ENCODE measurements at regions not wholly inside any gene's neighbourhood (a gene's known extent, or its start where the extent isn't known, plus 50 kb on each side); places are given as distances from the start of the nearest gene placed in this dataset.

DNA sequence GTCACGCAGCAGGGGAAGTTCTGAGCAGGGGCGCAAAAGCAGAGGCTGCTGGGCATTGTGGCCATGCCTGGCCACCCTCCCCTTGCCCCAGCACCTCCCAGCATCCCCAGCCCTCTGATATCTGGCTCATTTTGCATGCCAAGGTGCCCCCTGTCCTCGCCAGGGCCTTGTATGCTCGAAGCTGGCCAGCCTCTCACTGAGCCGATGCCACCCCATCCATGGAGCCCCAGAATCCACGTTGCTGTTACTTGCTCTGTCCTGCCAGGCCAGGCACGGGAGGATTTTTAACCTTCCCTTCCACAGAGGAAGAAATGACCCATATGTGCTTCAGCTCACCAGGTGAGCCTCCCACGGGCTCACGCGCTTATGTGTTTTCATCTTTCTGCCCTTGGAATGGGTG lies 413.4 kb downstream of the BCL11B start:
- no peaks in the 10 kb centered on the region for H3K4me1 ChIP-seq (ENCODE audit: insufficient read depth, poor library complexity, severe bottlenecking)
- TF ChIP-seq, protein P1, sequence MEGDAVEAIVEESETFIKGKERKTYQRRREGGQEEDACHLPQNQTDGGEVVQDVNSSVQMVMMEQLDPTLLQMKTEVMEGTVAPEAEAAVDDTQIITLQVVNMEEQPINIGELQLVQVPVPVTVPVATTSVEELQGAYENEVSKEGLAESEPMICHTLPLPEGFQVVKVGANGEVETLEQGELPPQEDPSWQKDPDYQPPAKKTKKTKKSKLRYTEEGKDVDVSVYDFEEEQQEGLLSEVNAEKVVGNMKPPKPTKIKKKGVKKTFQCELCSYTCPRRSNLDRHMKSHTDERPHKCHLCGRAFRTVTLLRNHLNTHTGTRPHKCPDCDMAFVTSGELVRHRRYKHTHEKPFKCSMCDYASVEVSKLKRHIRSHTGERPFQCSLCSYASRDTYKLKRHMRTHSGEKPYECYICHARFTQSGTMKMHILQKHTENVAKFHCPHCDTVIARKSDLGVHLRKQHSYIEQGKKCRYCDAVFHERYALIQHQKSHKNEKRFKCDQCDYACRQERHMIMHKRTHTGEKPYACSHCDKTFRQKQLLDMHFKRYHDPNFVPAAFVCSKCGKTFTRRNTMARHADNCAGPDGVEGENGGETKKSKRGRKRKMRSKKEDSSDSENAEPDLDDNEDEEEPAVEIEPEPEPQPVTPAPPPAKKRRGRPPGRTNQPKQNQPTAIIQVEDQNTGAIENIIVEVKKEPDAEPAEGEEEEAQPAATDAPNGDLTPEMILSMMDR (IDR thresholded peaks at IDR 0.05; ENCODE audit: poor library complexity, severe bottlenecking), result no peak
- H3K27me3 ChIP-seq (ENCODE audit: insufficient read depth, poor library complexity, severe bottlenecking), result no peaks in the 10 kb centered on the region
- ATAC-seq (ENCODE audit: low read depth) (no peak; the same call in 2 of the 3 replicates), DNase-seq (ENCODE audit: low spot score) (no peak)
- no peak overlapping the region for H3K27ac ChIP-seq (ENCODE audit: poor library complexity, severe bottlenecking)
- H3K9me3 ChIP-seq (ENCODE audit: severe bottlenecking), result no peaks in the 10 kb centered on the region
- H3K4me3 ChIP-seq (ENCODE audit: severe bottlenecking), result no peak overlapping the region
- no peaks in the 10 kb centered on the region for H3K36me3 ChIP-seq (ENCODE audit: low read depth)

DNA sequence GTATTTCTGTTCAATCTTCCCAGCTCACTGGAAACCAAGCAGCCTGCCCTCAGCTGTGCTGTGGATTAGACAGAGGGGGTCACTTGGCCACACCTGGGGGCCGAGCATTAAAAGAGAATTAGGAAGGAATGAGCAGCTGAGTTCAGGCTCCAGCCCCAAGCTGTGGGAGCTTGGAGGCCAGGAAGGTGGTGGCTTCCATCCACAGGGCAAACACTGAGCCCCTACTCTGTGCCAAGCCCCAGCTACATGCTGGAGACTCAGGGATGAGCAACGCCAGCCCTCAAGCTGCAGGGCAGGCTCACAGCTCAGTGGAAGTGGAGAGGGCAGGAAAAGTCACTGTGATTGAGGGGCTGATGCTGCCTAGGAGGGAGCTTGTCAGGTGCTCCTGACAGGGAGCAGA lies 412.7 kb downstream of the BCL11B start:
- Histone ChIP-seq H3K36me3 (ENCODE audit: low read depth) (no peaks in the 10 kb centered on the region), H3K9me3 (ENCODE audit: severe bottlenecking) (no peaks in the 10 kb centered on the region), H3K4me1 (ENCODE audit: insufficient read depth, poor library complexity, severe bottlenecking) (no peaks in the 10 kb centered on the region), H3K27me3 (ENCODE audit: insufficient read depth, poor library complexity, severe bottlenecking) (no peaks in the 10 kb centered on the region), H3K4me3 (ENCODE audit: severe bottlenecking) (no peak overlapping the region), H3K27ac (ENCODE audit: poor library complexity, severe bottlenecking) (no peak overlapping the region)
- DNase-seq (ENCODE audit: low spot score) (no peak), ATAC-seq (ENCODE audit: low read depth) (no peak)
- TF ChIP-seq, protein P1 (IDR thresholded peaks at IDR 0.05; ENCODE audit: poor library complexity, severe bottlenecking), result no peak

DNA sequence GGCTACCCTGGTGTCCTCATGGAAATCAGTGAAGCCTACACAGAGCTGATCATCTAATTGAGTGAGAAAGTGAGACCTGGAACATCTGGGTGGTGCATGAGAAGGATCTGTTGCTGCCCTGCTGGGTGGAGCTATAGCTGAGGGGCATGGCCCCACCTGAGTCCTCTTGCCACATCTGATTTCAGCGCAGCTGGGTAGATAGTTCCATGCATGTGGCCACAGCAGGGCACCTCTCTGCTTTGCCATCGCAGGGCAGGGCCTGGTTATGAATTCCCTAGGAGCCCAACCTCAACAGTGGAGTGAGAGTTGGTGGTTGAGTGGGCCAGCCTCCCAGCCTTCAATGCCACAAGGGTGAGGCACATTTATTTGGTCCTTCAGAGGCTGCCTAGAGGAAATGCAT lies 407.8 kb downstream of the BCL11B start:
- ATAC-seq (ENCODE audit: low read depth) (no peak), DNase-seq (ENCODE audit: low spot score) (no peak)
- no peaks in the 10 kb centered on the region for H3K27me3 ChIP-seq (ENCODE audit: insufficient read depth, poor library complexity, severe bottlenecking)
- H3K4me1 ChIP-seq (ENCODE audit: insufficient read depth, poor library complexity, severe bottlenecking), result no peaks in the 10 kb centered on the region
- no peak overlapping the region for H3K4me3 ChIP-seq (ENCODE audit: severe bottlenecking)
- no peaks in the 10 kb centered on the region for H3K36me3 ChIP-seq (ENCODE audit: low read depth)
- H3K9me3 ChIP-seq (ENCODE audit: severe bottlenecking), result no peaks in the 10 kb centered on the region
- TF ChIP-seq, protein P1 (IDR thresholded peaks at IDR 0.05; ENCODE audit: poor library complexity, severe bottlenecking), result no peak
- no peak overlapping the region for H3K27ac ChIP-seq (ENCODE audit: poor library complexity, severe bottlenecking)

DNA sequence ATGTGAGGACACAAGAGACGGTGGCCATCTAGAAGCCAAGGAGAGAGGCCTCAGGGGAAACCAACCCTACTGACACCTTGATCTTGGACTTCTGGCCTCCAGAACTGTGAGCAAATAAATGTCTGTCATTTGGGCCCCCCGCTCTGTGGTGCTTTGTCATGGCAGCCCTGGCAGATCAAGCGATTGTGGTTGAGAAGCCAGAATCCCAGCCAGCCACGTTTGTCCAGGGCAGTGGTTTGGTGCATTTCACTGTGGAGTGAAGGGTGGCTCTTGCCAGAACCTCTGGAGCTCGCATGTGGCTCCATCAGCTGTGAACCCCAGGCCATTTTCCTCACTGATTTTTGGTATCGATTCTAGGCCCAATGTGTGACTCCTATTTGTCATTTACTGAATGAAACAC lies 404.9 kb downstream of the BCL11B start:
- Histone ChIP-seq H3K4me1 (ENCODE audit: insufficient read depth, poor library complexity, severe bottlenecking) (no peaks in the 10 kb centered on the region), H3K27ac (ENCODE audit: poor library complexity, severe bottlenecking) (no peak overlapping the region), H3K4me3 (ENCODE audit: severe bottlenecking) (no peak overlapping the region), H3K36me3 (ENCODE audit: low read depth) (no peaks in the 10 kb centered on the region), H3K9me3 (ENCODE audit: severe bottlenecking) (no peaks in the 10 kb centered on the region), H3K27me3 (ENCODE audit: insufficient read depth, poor library complexity, severe bottlenecking) (no peaks in the 10 kb centered on the region)
- TF ChIP-seq, protein P1 (IDR thresholded peaks at IDR 0.05; ENCODE audit: poor library complexity, severe bottlenecking), result no peak
- no peak for ATAC-seq (ENCODE audit: low read depth)
- no peak for DNase-seq (ENCODE audit: low spot score)

DNA sequence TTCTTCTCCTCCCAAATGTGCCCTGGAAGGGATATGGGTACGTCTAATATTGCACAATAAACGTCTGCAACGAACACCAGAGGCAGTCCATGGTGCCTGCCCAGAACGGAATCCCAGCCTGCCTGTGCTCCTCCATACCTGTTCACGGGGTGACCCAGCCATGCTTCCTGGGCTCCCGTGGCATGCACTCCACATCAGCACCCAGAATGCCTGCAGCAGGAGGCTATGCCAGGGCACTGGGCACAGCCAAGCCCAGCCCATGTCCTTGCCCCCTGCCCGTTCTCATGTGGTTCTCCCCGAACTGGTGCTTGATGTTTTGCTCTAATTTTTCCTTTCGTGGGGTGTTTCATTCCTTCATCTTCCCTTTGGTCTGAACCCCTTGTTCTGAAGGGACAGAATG lies 404.3 kb downstream of the BCL11B start:
- Histone ChIP-seq H3K27me3 (ENCODE audit: insufficient read depth, poor library complexity, severe bottlenecking) (no peaks in the 10 kb centered on the region), H3K27ac (ENCODE audit: poor library complexity, severe bottlenecking) (no peak overlapping the region), H3K4me3 (ENCODE audit: severe bottlenecking) (no peak overlapping the region), H3K4me1 (ENCODE audit: insufficient read depth, poor library complexity, severe bottlenecking) (no peaks in the 10 kb centered on the region), H3K9me3 (ENCODE audit: severe bottlenecking) (no peaks in the 10 kb centered on the region), H3K36me3 (ENCODE audit: low read depth) (no peaks in the 10 kb centered on the region)
- TF ChIP-seq, protein P1 (IDR thresholded peaks at IDR 0.05; ENCODE audit: poor library complexity, severe bottlenecking), result no peak
- ATAC-seq (ENCODE audit: low read depth), result no peak
- no peak for DNase-seq (ENCODE audit: low spot score)

Measured in RWPE2 (cell line).